HepG2 (cell line): ENCODE measurements at regions not wholly inside any gene's neighbourhood (a gene's known extent, or its start where the extent isn't known, plus 50 kb on each side); places are given as distances from the start of the nearest gene placed in this dataset.
A peak's percentile ranks its signal among the peaks of the same experiment; 100 is the strongest.

Source experiments
- AHR ChIP-seq: IDR thresholded peaks from 2 replicates; pipeline ENCODE4 v1.6.1; 2018; ENCODE audit warnings: missing genetic modification reagents, missing compliant biosample characterization
- ARID2 ChIP-seq: sonication (generic); formaldehyde crosslinking; IDR thresholded peaks from 2 replicates; pipeline ENCODE4 v1.8.1; 2022; ENCODE audit warnings: mild to moderate bottlenecking, missing genetic modification reagents, borderline replicate concordance
- HMG20A ChIP-seq: IDR thresholded peaks from 2 replicates; pipeline ENCODE4 v1.6.1; 2016; ENCODE audit warnings: borderline replicate concordance
- HMG20B ChIP-seq: conservative IDR thresholded peaks from 2 replicates; pipeline ENCODE4 v1.6.1; 2016; ENCODE audit warnings: missing genetic modification reagents, missing compliant biosample characterization
- KLF12 ChIP-seq: sonication (generic); formaldehyde crosslinking; IDR thresholded peaks from 2 replicates; pipeline ENCODE4 v1.4.0; 2020; ENCODE audit warnings: missing genetic modification reagents, borderline replicate concordance
- MAFG ChIP-seq: sonication (generic); formaldehyde crosslinking; IDR thresholded peaks from 2 replicates; pipeline ENCODE4 v1.5.1; 2020; ENCODE audit warnings: mild to moderate bottlenecking, missing genetic modification reagents
- MED1 ChIP-seq: sonication (generic); formaldehyde crosslinking; IDR thresholded peaks from 2 replicates; pipeline ENCODE4 v1.4.0; 2020; ENCODE audit warnings: missing genetic modification reagents
- MTF1 ChIP-seq: sonication (generic); formaldehyde crosslinking; IDR thresholded peaks from 2 replicates; pipeline ENCODE4 v1.5.0; 2020; ENCODE audit warnings: missing genetic modification reagents
- NR2F2 ChIP-seq: IDR thresholded peaks from 2 replicates; pipeline ENCODE4 v1.6.1; 2012; ENCODE audit warnings: low read depth, inconsistent platforms, borderline replicate concordance
- POLR2A ChIP-seq, 2 experiments: IDR thresholded peaks; 2 replicates each; pipeline ENCODE4 v1.6.1; 2011; ENCODE audit warnings: low read depth in 2 of 2, low read length in 2 of 2, mild to moderate bottlenecking in 1 of 2, moderate library complexity in 1 of 2; ENCODE audit not compliant: insufficient read depth in 1 of 2
- REL ChIP-seq: sonication (generic); formaldehyde crosslinking; conservative IDR thresholded peaks from 2 replicates; pipeline ENCODE4 v1.8.0; 2022; ENCODE audit warnings: mild to moderate bottlenecking, missing genetic modification reagents, moderate library complexity
- SALL2 ChIP-seq: sonication (generic); formaldehyde crosslinking; IDR thresholded peaks from 2 replicates; pipeline ENCODE4 v1.8.1; 2023; ENCODE audit warnings: mild to moderate bottlenecking, missing genetic modification reagents, inconsistent platforms
- SIX4 ChIP-seq: sonication (generic); formaldehyde crosslinking; IDR thresholded peaks from 2 replicates; pipeline ENCODE4 v1.4.0; 2020; ENCODE audit warnings: missing genetic modification reagents
- TFAP4 ChIP-seq: sonication (generic); IDR thresholded peaks from 2 replicates; pipeline ENCODE4 v1.6.1; 2016; ENCODE audit warnings: low read depth, borderline replicate concordance
- ZBTB26 ChIP-seq: IDR thresholded peaks from 2 replicates; pipeline ENCODE4 v1.6.1; 2016; ENCODE audit warnings: missing compliant biosample characterization, missing genetic modification reagents, borderline replicate concordance
- ZFP62 ChIP-seq: sonication (generic); formaldehyde crosslinking; IDR thresholded peaks from 2 replicates; pipeline ENCODE4 v1.4.0; 2020; ENCODE audit warnings: missing genetic modification reagents
- ZNF24 ChIP-seq: fragments of 450-650 bp; IDR thresholded peaks from 2 replicates; pipeline ENCODE4 v1.6.1; 2017; ENCODE audit warnings: antibody characterized with exemption, mild to moderate bottlenecking
- ZNF34 ChIP-seq: sonication (generic); formaldehyde crosslinking; IDR thresholded peaks from 2 replicates; pipeline ENCODE4 v1.4.0; 2020; ENCODE audit warnings: mild to moderate bottlenecking, missing genetic modification reagents, borderline replicate concordance
- ZNF7 ChIP-seq: IDR thresholded peaks from 2 replicates; pipeline ENCODE4 v1.6.1; 2016; ENCODE audit warnings: missing biosample characterization, missing genetic modification reagents
- ZSCAN31 ChIP-seq: sonication (generic); formaldehyde crosslinking; IDR thresholded peaks from 2 replicates; pipeline ENCODE4 v1.5.0; 2020; ENCODE audit warnings: low read depth, mild to moderate bottlenecking, missing genetic modification reagents
- TF ChIP-seq, protein P1 (sequence below): sonication (generic); formaldehyde crosslinking; IDR thresholded peaks from 2 replicates; pipeline ENCODE4 v1.5.0; 2020; ENCODE audit warnings: missing genetic modification reagents
- TF ChIP-seq, protein P2 (sequence below): sonication (generic); formaldehyde crosslinking; IDR thresholded peaks from 2 replicates; pipeline ENCODE4 v1.4.0; 2020; ENCODE audit warnings: mild to moderate bottlenecking, missing genetic modification reagents
- TF ChIP-seq, protein P3 (sequence below): sonication (generic); formaldehyde crosslinking; conservative IDR thresholded peaks from 2 replicates; pipeline ENCODE4 v1.4.0; 2020; ENCODE audit warnings: mild to moderate bottlenecking, missing genetic modification reagents, moderate library complexity

DNA sequence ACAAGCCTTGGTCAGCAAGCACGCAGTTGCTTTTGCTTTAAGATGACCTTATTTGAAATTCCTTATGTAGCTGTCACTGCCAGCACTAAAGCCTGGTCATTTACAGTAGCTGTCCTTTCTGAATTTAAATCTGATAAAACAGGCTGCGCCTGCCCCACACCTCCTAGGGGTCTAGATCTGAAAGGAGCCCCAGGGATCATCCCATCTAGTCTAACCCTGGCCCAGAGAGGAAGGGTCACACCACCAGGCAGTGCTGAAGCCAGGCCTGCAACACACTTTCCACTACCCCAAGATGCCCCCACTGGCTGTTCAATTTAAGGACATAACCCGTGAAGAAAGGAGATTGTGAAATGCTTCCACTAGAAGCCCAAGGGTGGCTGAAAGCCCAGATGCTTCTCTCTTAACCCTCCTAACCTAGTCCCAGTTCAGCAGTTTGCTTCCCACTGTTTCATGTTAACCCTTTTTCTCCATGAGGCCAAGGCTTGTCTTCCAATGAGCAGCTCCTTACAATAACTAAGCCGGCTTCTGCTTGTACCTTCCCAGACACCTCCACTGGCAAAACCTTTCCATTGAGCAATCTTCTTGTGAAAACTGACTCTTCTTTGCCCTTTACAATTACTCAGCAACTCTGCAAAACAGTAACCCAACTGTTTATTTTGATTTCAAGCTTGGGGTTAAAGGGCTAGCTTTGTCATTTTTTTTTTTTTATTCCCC lies 198.9 kb upstream of the LPP start (continued):
- TF ChIP-seq ZBTB26 (CRISPR knock-in tag) = no peak
- TF ChIP-seq ZSCAN31 = no peak
- TF ChIP-seq MED1 (CRISPR knock-in tag) = no peak
- TF ChIP-seq SIX4 = peak; percentile 39; the same call in 1 of the 2 replicates
- TF ChIP-seq SALL2 (CRISPR knock-in tag) = no peak
- TF ChIP-seq, protein P1, sequence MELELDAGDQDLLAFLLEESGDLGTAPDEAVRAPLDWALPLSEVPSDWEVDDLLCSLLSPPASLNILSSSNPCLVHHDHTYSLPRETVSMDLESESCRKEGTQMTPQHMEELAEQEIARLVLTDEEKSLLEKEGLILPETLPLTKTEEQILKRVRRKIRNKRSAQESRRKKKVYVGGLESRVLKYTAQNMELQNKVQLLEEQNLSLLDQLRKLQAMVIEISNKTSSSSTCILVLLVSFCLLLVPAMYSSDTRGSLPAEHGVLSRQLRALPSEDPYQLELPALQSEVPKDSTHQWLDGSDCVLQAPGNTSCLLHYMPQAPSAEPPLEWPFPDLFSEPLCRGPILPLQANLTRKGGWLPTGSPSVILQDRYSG (CRISPR knock-in tag) = no peak
- no peak for TF ChIP-seq REL
- no peak for TF ChIP-seq TFAP4
- TF ChIP-seq MTF1 (CRISPR knock-in tag) = no peak
- no peak for TF ChIP-seq ARID2 (CRISPR knock-in tag)
- no peak for TF ChIP-seq AHR
- TF ChIP-seq HMG20A (CRISPR knock-in tag) = no peak; the same call in 1 of the 2 replicates
- TF ChIP-seq, protein P2, sequence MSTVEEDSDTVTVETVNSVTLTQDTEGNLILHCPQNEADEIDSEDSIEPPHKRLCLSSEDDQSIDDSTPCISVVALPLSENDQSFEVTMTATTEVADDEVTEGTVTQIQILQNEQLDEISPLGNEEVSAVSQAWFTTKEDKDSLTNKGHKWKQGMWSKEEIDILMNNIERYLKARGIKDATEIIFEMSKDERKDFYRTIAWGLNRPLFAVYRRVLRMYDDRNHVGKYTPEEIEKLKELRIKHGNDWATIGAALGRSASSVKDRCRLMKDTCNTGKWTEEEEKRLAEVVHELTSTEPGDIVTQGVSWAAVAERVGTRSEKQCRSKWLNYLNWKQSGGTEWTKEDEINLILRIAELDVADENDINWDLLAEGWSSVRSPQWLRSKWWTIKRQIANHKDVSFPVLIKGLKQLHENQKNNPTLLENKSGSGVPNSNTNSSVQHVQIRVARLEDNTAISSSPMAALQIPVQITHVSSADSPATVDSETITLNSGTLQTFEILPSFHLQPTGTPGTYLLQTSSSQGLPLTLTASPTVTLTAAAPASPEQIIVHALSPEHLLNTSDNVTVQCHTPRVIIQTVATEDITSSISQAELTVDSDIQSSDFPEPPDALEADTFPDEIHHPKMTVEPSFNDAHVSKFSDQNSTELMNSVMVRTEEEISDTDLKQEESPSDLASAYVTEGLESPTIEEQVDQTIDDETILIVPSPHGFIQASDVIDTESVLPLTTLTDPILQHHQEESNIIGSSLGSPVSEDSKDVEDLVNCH (CRISPR knock-in tag) = no peak
- TF ChIP-seq, protein P3, sequence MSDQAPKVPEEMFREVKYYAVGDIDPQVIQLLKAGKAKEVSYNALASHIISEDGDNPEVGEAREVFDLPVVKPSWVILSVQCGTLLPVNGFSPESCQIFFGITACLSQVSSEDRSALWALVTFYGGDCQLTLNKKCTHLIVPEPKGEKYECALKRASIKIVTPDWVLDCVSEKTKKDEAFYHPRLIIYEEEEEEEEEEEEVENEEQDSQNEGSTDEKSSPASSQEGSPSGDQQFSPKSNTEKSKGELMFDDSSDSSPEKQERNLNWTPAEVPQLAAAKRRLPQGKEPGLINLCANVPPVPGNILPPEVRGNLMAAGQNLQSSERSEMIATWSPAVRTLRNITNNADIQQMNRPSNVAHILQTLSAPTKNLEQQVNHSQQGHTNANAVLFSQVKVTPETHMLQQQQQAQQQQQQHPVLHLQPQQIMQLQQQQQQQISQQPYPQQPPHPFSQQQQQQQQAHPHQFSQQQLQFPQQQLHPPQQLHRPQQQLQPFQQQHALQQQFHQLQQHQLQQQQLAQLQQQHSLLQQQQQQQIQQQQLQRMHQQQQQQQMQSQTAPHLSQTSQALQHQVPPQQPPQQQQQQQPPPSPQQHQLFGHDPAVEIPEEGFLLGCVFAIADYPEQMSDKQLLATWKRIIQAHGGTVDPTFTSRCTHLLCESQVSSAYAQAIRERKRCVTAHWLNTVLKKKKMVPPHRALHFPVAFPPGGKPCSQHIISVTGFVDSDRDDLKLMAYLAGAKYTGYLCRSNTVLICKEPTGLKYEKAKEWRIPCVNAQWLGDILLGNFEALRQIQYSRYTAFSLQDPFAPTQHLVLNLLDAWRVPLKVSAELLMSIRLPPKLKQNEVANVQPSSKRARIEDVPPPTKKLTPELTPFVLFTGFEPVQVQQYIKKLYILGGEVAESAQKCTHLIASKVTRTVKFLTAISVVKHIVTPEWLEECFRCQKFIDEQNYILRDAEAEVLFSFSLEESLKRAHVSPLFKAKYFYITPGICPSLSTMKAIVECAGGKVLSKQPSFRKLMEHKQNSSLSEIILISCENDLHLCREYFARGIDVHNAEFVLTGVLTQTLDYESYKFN (CRISPR knock-in tag) = peak; percentile 42
- no peak for TF ChIP-seq ZNF24
- 0 out of 2 replicates have a peak, but pooled peaks have one; percentile 58 for TF ChIP-seq MAFG (CRISPR knock-in tag)
- no peak for TF ChIP-seq POLR2A (IDR thresholded peaks at IDR 0.05; ENCODE audit: insufficient read depth in 1 of 2, low read depth in 2 of 2, low read length in 2 of 2)
- TF ChIP-seq ZFP62 (CRISPR knock-in tag) = no peak
- no peak for TF ChIP-seq ZNF7 (CRISPR knock-in tag)
- TF ChIP-seq HMG20B = no peak
- TF ChIP-seq ZNF34 (CRISPR knock-in tag) = no peak
- TF ChIP-seq NR2F2 = 0 out of 2 replicates have a peak, but pooled peaks have one; percentile 27
- TF ChIP-seq KLF12 = no peak
